Caco-2 (cell line): ENCODE measurements at regions not wholly inside any gene's neighbourhood (a gene's known extent, or its start where the extent isn't known, plus 50 kb on each side); places are given as distances from the start of the nearest gene placed in this dataset.

Source experiments
- BruUV-seq: library from RNA; stranded (reverse); fragments of 400-500 nt; replicated peaks from 2 replicates; lab custom pipeline; 2021; lab: Mats Ljungman, UMichigan
- CTCF ChIA-PET: fragments of 300-600 bp; sonication (Branson Sonifier 250); formaldehyde crosslinking; loops from one replicate; lab custom pipeline; 2022; ENCODE audit warnings: antibody characterized with exemption; lab: Charles Lee
- POLR2A ChIA-PET: fragments of 300-600 bp; sonication (Branson Sonifier 250); formaldehyde crosslinking; loops from one replicate; lab custom pipeline; 2022; ENCODE audit warnings: antibody characterized with exemption; lab: Charles Lee
- DNase-seq, 2 experiments: peaks; one replicate each; pipeline versions ENCODE4 v3.0.0 to v3.0.0-alpha.2; 2020 to 2022
- H3K27me3 ChIP-seq: replicated peaks from 2 replicates; pipeline ENCODE4 v1.6.0; 2011; ENCODE audit warnings: low read length; ENCODE audit not compliant: control insufficient read depth, insufficient read depth
- H3K36me3 ChIP-seq: 2 replicates; pipeline ENCODE4 v1.5.1; 2011; ENCODE audit warnings: low read length; ENCODE audit not compliant: control insufficient read depth, insufficient read depth
- H3K4me1 ChIP-seq: fragments of 250-450 bp; sonication (Bioruptor Pico); 2 replicates; pipeline ENCODE4 v1.5.1; 2020; ENCODE audit warnings: mild to moderate bottlenecking
- H3K4me3 ChIP-seq: 2 replicates; pipeline ENCODE4 v1.5.1; 2011; ENCODE audit warnings: low read depth, mild to moderate bottlenecking, control low read depth, low read length
- H3K9me3 ChIP-seq: fragments of 250-450 bp; sonication (Bioruptor Pico); 2 replicates; pipeline ENCODE4 v1.5.1; 2020; ENCODE audit warnings: mild to moderate bottlenecking, moderate library complexity
- H3K27ac Mint-ChIP-seq: one replicate; pipeline ENCODE4 v1.8.0; 2022; ENCODE audit warnings: mixed read lengths; ENCODE audit not compliant: unreplicated experiment
- H3K27me3 Mint-ChIP-seq: one replicate; pipeline ENCODE4 v1.8.0; 2022; ENCODE audit warnings: mixed read lengths; ENCODE audit not compliant: insufficient read depth, unreplicated experiment
- H3K36me3 Mint-ChIP-seq: one replicate; pipeline ENCODE4 v1.8.0; 2022; ENCODE audit warnings: mild to moderate bottlenecking, mixed read lengths; ENCODE audit not compliant: insufficient read depth, unreplicated experiment
- H3K4me1 Mint-ChIP-seq: one replicate; pipeline ENCODE4 v1.8.0; 2022; ENCODE audit warnings: low read depth, mixed read lengths; ENCODE audit not compliant: unreplicated experiment
- H3K4me3 Mint-ChIP-seq: one replicate; pipeline ENCODE4 v1.8.0; 2022; ENCODE audit warnings: mild to moderate bottlenecking, moderate library complexity, mixed read lengths; ENCODE audit not compliant: unreplicated experiment
- H3K9me3 Mint-ChIP-seq: one replicate; pipeline ENCODE4 v1.8.0; 2022; ENCODE audit warnings: mixed read lengths; ENCODE audit not compliant: unreplicated experiment
- intact Hi-C: fragments of 100-400 bp; cut with micrococcal nuclease; formaldehyde crosslinking; loops from one replicate; pipeline ENCODE4 v1.10.0; 2022; ENCODE audit not compliant: unreplicated experiment
- TF ChIP-seq, protein P1 (sequence below), 2 experiments: fragments of 200-600 bp in 1 of 2; IDR thresholded peaks; 1 replicate in 1 of 2; 2 replicates in 1 of 2; pipeline versions ENCODE4 v1.5.1 to v1.8.0; 2011 to 2022; ENCODE audit warnings: antibody characterized with exemption in 1 of 2, control low read depth in 1 of 2, inconsistent platforms in 1 of 2, low read depth in 1 of 2, low read length in 1 of 2, mild to moderate bottlenecking in 1 of 2, moderate library complexity in 1 of 2; ENCODE audit not compliant: insufficient read depth in 1 of 2, severe bottlenecking in 1 of 2, unreplicated experiment in 1 of 2

DNA sequence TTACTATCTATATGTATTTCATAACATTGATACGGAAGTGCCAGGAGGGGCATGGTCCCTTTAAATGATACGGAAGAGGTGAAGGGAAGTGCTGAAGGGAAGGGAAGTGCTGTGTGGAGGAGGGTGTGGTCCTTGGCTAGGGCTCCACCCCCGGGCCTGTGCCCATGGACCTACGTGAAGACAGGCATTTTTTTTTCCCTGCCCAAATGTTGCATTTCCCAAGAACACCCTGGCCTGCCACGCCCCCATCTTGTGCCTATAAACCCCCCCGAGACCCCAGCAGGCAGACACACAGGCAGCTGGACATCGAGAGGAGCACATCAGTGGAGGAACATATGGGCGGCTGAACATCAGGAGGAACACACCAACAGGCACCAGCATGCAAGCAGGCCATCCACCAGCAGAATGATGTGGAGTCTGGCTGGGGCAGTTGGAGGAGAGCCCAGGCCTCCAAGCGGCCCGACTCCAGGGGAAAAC lies 134.1 kb downstream of the SLC41A2 start:
- Histone ChIP-seq H3K4me3 (no peak overlapping the region), H3K4me1 (no peaks in the 10 kb centered on the region), H3K9me3 (no peaks in the 10 kb centered on the region), H3K27me3 (no peaks in the 10 kb centered on the region), H3K36me3 (no peaks in the 10 kb centered on the region)
- no peak overlapping the region for H3K4me3 Mint-ChIP-seq
- ChIA-PET CTCF (no interaction called here), POLR2A (no interaction called here)
- no peaks in the 10 kb centered on the region for H3K36me3 Mint-ChIP-seq
- BruUV-seq = no TSS peak
- DNase-seq = no peak
- H3K9me3 Mint-ChIP-seq = peaks cover 14% of the 10 kb centered on the region
- intact Hi-C loops = no loop called here
- no peaks in the 10 kb centered on the region for H3K27me3 Mint-ChIP-seq
- TF ChIP-seq, protein P1, sequence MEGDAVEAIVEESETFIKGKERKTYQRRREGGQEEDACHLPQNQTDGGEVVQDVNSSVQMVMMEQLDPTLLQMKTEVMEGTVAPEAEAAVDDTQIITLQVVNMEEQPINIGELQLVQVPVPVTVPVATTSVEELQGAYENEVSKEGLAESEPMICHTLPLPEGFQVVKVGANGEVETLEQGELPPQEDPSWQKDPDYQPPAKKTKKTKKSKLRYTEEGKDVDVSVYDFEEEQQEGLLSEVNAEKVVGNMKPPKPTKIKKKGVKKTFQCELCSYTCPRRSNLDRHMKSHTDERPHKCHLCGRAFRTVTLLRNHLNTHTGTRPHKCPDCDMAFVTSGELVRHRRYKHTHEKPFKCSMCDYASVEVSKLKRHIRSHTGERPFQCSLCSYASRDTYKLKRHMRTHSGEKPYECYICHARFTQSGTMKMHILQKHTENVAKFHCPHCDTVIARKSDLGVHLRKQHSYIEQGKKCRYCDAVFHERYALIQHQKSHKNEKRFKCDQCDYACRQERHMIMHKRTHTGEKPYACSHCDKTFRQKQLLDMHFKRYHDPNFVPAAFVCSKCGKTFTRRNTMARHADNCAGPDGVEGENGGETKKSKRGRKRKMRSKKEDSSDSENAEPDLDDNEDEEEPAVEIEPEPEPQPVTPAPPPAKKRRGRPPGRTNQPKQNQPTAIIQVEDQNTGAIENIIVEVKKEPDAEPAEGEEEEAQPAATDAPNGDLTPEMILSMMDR (IDR thresholded peaks at IDR 0.05; ENCODE audit: insufficient read depth in 1 of 2, low read depth in 1 of 2, low read length in 1 of 2, severe bottlenecking in 1 of 2, unreplicated experiment in 1 of 2) = no peak
- H3K27ac Mint-ChIP-seq = no peak overlapping the region
- H3K4me1 Mint-ChIP-seq = no peaks in the 10 kb centered on the region

DNA sequence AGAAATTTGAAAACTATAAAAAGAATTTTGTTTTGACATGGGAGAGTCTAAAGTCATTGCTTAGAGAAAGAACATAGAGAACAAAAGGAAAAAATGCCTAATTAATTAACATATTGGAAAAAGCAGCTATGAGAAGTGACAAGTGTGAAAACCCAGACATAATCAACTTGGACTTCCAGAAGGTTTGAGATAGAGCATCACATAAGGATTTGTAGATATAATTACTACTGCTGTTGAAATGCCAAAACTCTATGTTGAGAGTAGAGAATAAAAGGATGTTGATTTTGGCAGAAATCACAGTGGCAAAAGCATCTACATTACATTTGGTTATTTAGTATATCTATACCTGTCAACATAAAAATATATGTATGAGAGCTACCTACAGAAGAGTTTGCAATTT lies 135.1 kb downstream of the SLC41A2 start:
- Histone ChIP-seq H3K27me3 (no peaks in the 10 kb centered on the region), H3K4me1 (no peaks in the 10 kb centered on the region), H3K4me3 (no peak overlapping the region), H3K9me3 (no peaks in the 10 kb centered on the region), H3K36me3 (no peaks in the 10 kb centered on the region)
- ChIA-PET POLR2A (no interaction called here), CTCF (no interaction called here)
- no TSS peak for BruUV-seq
- H3K4me3 Mint-ChIP-seq = no peak overlapping the region
- intact Hi-C loops = no loop called here
- peaks cover 14% of the 10 kb centered on the region for H3K9me3 Mint-ChIP-seq
- no peak overlapping the region for H3K27ac Mint-ChIP-seq
- no peaks in the 10 kb centered on the region for H3K4me1 Mint-ChIP-seq
- no peaks in the 10 kb centered on the region for H3K27me3 Mint-ChIP-seq
- no peaks in the 10 kb centered on the region for H3K36me3 Mint-ChIP-seq
- DNase-seq = no peak
- TF ChIP-seq, protein P1 (IDR thresholded peaks at IDR 0.05; ENCODE audit: insufficient read depth in 1 of 2, low read depth in 1 of 2, low read length in 1 of 2, severe bottlenecking in 1 of 2, unreplicated experiment in 1 of 2) = no peak

DNA sequence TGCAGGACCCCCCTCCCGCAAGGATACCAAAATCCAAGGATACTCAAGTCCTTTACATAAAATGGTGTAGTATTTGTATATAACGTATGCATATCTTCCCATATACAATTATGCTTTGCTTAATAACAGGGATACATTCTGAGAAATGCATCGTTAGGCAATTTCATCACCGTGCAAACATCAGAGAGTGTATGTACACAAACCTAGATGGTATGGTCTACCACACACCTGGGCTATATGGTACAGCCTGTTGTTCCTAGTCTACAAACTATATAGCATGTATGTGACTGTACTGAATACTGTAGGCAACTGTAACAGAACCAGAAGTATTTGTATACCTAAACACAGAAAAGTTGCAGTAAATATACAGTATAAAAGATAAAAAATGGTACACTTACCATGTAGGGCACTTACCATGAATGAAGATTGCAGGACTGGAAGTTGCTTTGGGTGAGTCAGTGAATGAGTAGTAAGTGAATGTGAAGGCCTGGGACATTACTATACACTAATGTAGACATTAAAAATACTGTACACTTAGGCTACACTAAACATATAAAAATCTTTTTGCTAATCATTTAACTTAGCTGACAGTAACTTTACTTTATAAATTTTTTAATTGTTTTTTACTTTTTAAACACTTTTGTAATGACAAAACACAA lies 141.1 kb downstream of the SLC41A2 start:
- Histone ChIP-seq H3K9me3 (no peaks in the 10 kb centered on the region), H3K36me3 (no peaks in the 10 kb centered on the region), H3K4me1 (no peaks in the 10 kb centered on the region), H3K4me3 (no peak overlapping the region), H3K27me3 (no peaks in the 10 kb centered on the region)
- Mint-ChIP-seq H3K4me3 (no peak overlapping the region), H3K4me1 (no peaks in the 10 kb centered on the region), H3K27me3 (no peaks in the 10 kb centered on the region), H3K36me3 (no peaks in the 10 kb centered on the region), H3K27ac (no peak overlapping the region), H3K9me3 (no peaks in the 10 kb centered on the region)
- ChIA-PET CTCF (interaction anchor here (0.6 kb wide), 1 partner anchor 166 kb away, joined by 4 read pairs; no protein-coding TSS in a partner anchor), POLR2A (no interaction called here)
- intact Hi-C loops = no loop called here
- no TSS peak for BruUV-seq
- TF ChIP-seq, protein P1 (IDR thresholded peaks at IDR 0.05; ENCODE audit: insufficient read depth in 1 of 2, low read depth in 1 of 2, low read length in 1 of 2, severe bottlenecking in 1 of 2, unreplicated experiment in 1 of 2) = no peak
- DNase-seq = no peak
